B cell (primary cell): ENCODE measurements at regions not wholly inside any gene's neighbourhood (a gene's known extent, or its start where the extent isn't known, plus 50 kb on each side); places are given as distances from the start of the nearest gene placed in this dataset.
"Not testable (repeated sequence)": the region's sequence is repeated elsewhere in the genome, so short reads cannot be mapped to it uniquely, and the experiment has no call there.

Experiments used
- CTCF ChIP-seq: fragments of 200-600 bp; IDR thresholded peaks from one replicate; pipeline ENCODE4 v1.8.0; 2022; ENCODE audit warnings: antibody characterized with exemption, mild to moderate bottlenecking
- EZH2 ChIP-seq: IDR thresholded peaks from 2 replicates; pipeline ENCODE4 v1.6.1; 2012; ENCODE audit warnings: borderline replicate concordance, low read depth, mild to moderate bottlenecking, moderate library complexity, low read length; ENCODE audit not compliant: insufficient read depth, poor library complexity, severe bottlenecking

GRCh38 chr1:148387949-148388259 lies 95.2 kb downstream of the PPIAL4G start:
- not testable (repeated sequence) for TF ChIP-seq CTCF, EZH2
